ENCODE measurements at regions not wholly inside any gene's neighbourhood (a gene's known extent, or its start where the extent isn't known, plus 50 kb on each side); places are given as distances from the start of the nearest gene placed in this dataset.

DNA sequence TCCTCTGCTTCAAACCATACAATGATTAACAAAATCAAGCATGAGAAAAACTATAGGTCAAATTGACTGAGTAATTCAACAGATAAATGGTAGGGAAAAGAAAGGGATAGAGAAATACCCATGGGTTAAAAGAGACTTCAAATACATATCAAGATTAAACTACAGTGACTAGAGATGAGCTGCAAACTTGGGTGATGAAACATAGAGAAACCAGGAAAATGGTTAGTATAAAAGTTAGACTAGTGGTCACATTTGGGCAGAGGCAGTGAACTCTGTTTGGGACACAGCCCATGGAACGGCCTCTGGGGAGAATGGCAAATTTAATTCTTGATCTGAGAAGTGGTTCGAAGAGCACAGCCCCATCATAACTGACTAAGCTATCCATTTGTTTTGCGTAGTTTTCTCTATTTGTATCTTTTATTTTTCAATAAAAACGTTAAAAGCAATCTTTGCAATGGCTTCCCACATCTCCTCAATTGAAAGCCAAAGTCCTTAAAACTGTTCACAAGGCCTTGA lies 99.4 kb downstream of the APIP start:
- TF ChIP-seq, protein P1, sequence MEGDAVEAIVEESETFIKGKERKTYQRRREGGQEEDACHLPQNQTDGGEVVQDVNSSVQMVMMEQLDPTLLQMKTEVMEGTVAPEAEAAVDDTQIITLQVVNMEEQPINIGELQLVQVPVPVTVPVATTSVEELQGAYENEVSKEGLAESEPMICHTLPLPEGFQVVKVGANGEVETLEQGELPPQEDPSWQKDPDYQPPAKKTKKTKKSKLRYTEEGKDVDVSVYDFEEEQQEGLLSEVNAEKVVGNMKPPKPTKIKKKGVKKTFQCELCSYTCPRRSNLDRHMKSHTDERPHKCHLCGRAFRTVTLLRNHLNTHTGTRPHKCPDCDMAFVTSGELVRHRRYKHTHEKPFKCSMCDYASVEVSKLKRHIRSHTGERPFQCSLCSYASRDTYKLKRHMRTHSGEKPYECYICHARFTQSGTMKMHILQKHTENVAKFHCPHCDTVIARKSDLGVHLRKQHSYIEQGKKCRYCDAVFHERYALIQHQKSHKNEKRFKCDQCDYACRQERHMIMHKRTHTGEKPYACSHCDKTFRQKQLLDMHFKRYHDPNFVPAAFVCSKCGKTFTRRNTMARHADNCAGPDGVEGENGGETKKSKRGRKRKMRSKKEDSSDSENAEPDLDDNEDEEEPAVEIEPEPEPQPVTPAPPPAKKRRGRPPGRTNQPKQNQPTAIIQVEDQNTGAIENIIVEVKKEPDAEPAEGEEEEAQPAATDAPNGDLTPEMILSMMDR (IDR thresholded peaks at IDR 0.05), result no peak
- no peak for TF ChIP-seq POLR2A (IDR thresholded peaks at IDR 0.05)

All from adrenal gland (tissue), 5 donors.